Testis (tissue), 2 donors: ENCODE measurements at regions not wholly inside any gene's neighbourhood (a gene's known extent, or its start where the extent isn't known, plus 50 kb on each side); places are given as distances from the start of the nearest gene placed in this dataset.

Experiments
- DNase-seq: peaks from one replicate; pipeline ENCODE4 v3.0.0-alpha.2; 2019
- H3K27ac ChIP-seq, 2 donors: fragments of 200-600 bp; sonication (generic); one replicate each; pipeline ENCODE4 v1.5.1; 2019
- H3K27me3 ChIP-seq: fragments of 200-600 bp; sonication (generic); one replicate; pipeline ENCODE4 v1.5.1; 2019
- H3K36me3 ChIP-seq: fragments of 200-600 bp; sonication (generic); one replicate; pipeline ENCODE4 v1.5.1; 2017; ENCODE audit warnings: low read depth; ENCODE audit errors: missing control alignments
- H3K4me1 ChIP-seq: fragments of 200-600 bp; sonication (generic); one replicate; pipeline ENCODE4 v1.5.1; 2019
- H3K4me3 ChIP-seq, 2 donors: fragments of 200-600 bp; sonication (generic); one replicate each; pipeline ENCODE4 v1.5.1; 2017 to 2019
- H3K9me3 ChIP-seq: fragments of 200-600 bp; sonication (generic); one replicate; pipeline ENCODE4 v1.5.1; 2017
- POLR2A ChIP-seq: fragments of 450-650 bp; IDR thresholded peaks from one replicate; pipeline ENCODE4 v1.6.1; 2017; ENCODE audit warnings: antibody characterized with exemption, mild to moderate bottlenecking, moderate library complexity
- WGBS, 2 donors: methylation state at CpG; one replicate each; pipeline ENCODE4 v1.1.5; 2018; 5-methylcytosine and 5-hydroxymethylcytosine counted together
- intact Hi-C: fragments of 100-400 bp; cut with DNase I; formaldehyde crosslinking; loops from one replicate; pipeline ENCODE4 v1.15.1; 2023; ENCODE audit warnings: low total_unique reads
- TF ChIP-seq, protein P1 (sequence below), 3 experiments: fragments of 450-650 bp in 2 of 3; fragments of 200-600 bp in 1 of 3; sonication (generic) in 1 of 3; IDR thresholded peaks; one replicate each; pipeline ENCODE4 v1.5.1; 2016 to 2019; ENCODE audit warnings: antibody characterized with exemption in 3 of 3, mild to moderate bottlenecking in 2 of 3, moderate library complexity in 1 of 3

DNA sequence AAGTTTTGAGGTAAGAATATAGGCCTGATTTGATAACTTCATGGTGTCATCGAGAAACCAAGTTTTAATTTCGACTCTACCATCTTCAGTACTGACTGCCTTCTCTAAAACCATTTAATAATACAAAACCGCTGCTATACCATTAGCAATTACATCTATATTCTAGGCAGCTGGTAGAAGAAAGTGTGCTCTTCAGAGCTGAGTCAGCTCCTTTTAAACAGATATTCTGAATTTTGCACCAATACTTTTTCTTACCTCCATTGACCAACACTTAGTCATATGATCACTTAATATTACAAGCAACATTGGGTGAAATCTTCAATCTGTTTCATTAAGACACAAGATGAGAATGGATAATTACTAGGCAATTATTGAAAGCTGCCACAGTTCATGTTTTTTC, 1667.8 kb downstream of the PCDH9 start:
- no peaks in the 10 kb centered on the region for H3K9me3 ChIP-seq
- TF ChIP-seq POLR2A, result no peak
- TF ChIP-seq, protein P1, sequence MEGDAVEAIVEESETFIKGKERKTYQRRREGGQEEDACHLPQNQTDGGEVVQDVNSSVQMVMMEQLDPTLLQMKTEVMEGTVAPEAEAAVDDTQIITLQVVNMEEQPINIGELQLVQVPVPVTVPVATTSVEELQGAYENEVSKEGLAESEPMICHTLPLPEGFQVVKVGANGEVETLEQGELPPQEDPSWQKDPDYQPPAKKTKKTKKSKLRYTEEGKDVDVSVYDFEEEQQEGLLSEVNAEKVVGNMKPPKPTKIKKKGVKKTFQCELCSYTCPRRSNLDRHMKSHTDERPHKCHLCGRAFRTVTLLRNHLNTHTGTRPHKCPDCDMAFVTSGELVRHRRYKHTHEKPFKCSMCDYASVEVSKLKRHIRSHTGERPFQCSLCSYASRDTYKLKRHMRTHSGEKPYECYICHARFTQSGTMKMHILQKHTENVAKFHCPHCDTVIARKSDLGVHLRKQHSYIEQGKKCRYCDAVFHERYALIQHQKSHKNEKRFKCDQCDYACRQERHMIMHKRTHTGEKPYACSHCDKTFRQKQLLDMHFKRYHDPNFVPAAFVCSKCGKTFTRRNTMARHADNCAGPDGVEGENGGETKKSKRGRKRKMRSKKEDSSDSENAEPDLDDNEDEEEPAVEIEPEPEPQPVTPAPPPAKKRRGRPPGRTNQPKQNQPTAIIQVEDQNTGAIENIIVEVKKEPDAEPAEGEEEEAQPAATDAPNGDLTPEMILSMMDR (IDR thresholded peaks at IDR 0.05), result no peak
- no peaks in the 10 kb centered on the region for H3K27me3 ChIP-seq
- H3K4me3 ChIP-seq, result no peak overlapping the region
- H3K4me1 ChIP-seq, result no peaks in the 10 kb centered on the region
- H3K27ac ChIP-seq, result no peak overlapping the region
- no peak for DNase-seq
- WGBS, 2 donors, result 92 to 98% methylated on average over 3 of the region's 3 CpGs
- intact Hi-C loops, result no loop called here
- H3K36me3 ChIP-seq, result no peaks in the 10 kb centered on the region

DNA sequence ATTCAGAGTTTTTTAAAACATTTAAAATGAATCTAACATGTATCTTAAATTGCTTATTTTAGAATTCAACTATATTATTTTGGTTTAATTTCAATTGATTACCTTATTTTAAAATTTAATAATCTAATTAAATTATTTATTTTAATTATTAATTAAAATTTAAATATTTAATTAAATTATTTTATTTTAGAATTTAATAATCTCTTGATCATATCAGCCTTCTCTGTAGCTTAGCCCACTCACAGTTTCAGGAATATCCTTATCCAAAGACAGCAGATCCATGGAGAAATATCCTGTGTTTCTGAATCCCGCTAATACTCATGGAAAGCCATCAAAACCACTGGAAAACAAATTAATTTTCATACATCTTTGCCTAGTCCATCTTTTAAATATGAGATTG, 1669.2 kb downstream of the PCDH9 start:
- Histone ChIP-seq H3K9me3 (no peaks in the 10 kb centered on the region), H3K27me3 (no peaks in the 10 kb centered on the region), H3K4me1 (no peaks in the 10 kb centered on the region), H3K36me3 (no peaks in the 10 kb centered on the region), H3K27ac (no peak overlapping the region), H3K4me3 (no peak overlapping the region)
- DNase-seq, result no peak
- intact Hi-C loops, result no loop called here
- 93 to 98% methylated on average over 1 of the region's 1 CpG for WGBS, 2 donors
- TF ChIP-seq, protein P1 (IDR thresholded peaks at IDR 0.05), result no peak
- TF ChIP-seq POLR2A, result no peak

DNA sequence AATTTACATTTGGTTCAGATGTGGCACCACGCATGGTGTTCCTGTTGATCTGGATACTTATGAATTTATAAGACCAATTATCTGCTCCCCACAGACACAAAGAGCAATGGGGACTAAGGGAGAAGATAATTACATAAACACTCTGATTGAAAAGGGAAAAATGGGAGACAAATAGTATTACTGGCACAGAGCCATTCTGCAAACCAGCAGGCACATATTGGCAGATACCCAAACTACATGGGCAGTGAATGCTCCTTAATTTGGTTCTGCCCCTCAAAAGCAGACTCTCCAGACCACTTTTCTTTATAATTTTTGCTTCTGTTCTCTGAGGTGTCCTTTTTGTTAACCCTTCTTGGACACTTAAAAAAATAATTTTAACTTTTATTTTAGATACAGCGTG, 1674.2 kb downstream of the PCDH9 start:
- Histone ChIP-seq H3K27me3 (no peaks in the 10 kb centered on the region), H3K9me3 (no peaks in the 10 kb centered on the region), H3K4me1 (no peaks in the 10 kb centered on the region), H3K36me3 (no peaks in the 10 kb centered on the region), H3K4me3 (no peak overlapping the region), H3K27ac (no peak overlapping the region)
- TF ChIP-seq POLR2A, result no peak
- TF ChIP-seq, protein P1 (IDR thresholded peaks at IDR 0.05), result no peak
- DNase-seq, result no peak
- intact Hi-C loops, result no loop called here
- 95 to 97% methylated on average over 2 of the region's 2 CpGs for WGBS, 2 donors

DNA sequence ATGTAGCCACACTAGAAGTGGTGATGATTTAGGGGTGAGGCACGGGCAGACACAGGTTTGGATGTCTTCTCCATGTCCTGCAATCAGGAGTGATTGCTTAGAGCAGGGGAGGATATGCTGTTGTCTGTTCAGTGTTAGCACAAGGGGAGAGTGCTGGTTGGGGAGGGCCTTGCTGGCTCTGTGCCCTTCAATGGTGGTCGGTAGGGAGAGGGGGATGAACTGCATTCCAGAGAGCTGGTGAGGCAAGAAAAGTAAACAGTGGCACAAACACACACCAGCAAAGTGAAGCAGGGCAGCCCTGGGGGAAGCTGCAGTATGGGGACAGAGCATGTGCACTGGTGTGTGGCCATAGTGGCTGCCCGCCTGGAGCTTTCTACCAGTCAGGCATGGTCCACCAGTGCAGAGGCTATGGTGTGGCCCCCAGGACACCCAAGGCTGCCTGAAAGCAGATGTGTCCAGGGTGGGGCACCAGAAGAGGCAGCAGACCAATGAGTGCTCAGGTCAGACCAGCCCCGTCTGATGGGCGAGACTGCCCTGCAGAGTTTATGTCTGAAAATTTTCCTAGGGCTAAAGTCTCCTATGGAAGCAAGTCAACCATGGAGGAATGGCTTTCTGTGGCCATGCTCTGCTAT, 1676.9 kb downstream of the PCDH9 start:
- H3K4me3 ChIP-seq, result no peak overlapping the region
- H3K9me3 ChIP-seq, result no peaks in the 10 kb centered on the region
- no peak for TF ChIP-seq POLR2A
- TF ChIP-seq, protein P1 (IDR thresholded peaks at IDR 0.05), result no peak
- intact Hi-C loops, result no loop called here
- DNase-seq, result no peak
- no peaks in the 10 kb centered on the region for H3K27me3 ChIP-seq
- no peak overlapping the region for H3K27ac ChIP-seq
- no peaks in the 10 kb centered on the region for H3K4me1 ChIP-seq
- 30 to 47% methylated on average over 4 to 5 of the region's 5 CpGs for WGBS, 2 donors
- no peaks in the 10 kb centered on the region for H3K36me3 ChIP-seq

DNA sequence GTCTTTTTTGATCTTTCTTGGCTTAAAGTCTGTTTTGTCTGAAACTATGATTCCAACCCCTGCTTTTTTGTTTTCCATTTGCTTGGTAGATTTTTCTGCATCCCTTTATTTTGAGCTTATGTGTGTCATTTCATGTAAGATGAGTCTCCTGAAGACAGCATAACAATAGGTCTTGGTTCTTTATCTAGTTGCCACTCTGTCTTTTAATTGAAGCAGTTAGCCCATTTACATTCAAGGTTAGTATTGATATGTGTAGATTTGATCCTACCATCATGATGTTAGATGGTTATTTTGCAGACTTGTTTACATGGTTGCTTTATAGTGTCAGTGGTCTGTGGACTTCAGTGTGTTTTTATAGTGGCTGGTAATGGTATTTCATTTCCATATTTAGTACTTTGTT, 1678.9 kb downstream of the PCDH9 start:
- Histone ChIP-seq H3K9me3 (no peaks in the 10 kb centered on the region), H3K27me3 (no peaks in the 10 kb centered on the region), H3K4me1 (no peaks in the 10 kb centered on the region), H3K27ac (no peak overlapping the region), H3K36me3 (no peaks in the 10 kb centered on the region), H3K4me3 (no peak overlapping the region)
- TF ChIP-seq, protein P1 (IDR thresholded peaks at IDR 0.05), result no peak
- no peak for TF ChIP-seq POLR2A
- intact Hi-C loops, result no loop called here
- no peak for DNase-seq
